Renal cortex interstitium (tissue), 11 donors: ENCODE measurements at regions not wholly inside any gene's neighbourhood (a gene's known extent, or its start where the extent isn't known, plus 50 kb on each side); places are given as distances from the start of the nearest gene placed in this dataset.

Experiments
- DNase-seq, 11 donors: peaks; one replicate each; pipeline ENCODE4 v3.0.0-alpha.2; 2013; ENCODE audit warnings: low read depth in 9 of 11, low spot score in 4 of 11; ENCODE audit errors: extremely low read depth in 1 of 11

DNA sequence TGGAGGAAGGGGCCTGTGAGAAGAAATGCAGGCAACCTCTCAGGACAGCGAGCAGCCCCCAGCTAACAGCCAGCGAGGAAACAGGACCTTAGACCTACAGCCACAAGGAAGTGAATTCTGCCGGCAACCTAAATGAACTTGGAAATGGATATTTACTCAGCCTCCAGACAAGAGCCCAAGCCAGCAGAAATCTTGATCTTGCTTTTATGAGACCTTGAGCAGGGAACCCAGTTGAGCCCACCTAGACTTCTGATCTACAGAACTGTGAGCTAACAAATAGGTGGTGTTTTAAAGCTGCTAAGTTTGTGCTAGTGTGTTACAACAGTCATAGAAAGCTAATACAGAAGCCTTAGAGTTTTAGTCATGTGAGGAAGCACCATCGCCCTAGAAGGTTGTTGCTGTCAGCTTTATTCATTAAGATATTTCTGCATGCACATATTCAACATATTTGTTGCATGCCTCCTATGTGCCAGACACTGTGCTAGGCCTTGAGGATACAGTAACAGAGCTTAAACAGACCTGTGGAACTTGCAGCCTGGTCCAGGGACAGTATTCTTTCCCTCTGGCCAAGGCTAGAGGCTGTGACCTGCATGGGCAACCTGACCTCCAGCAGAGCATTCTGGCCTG lies 50.3 kb downstream of the NALF2 start:
- no peak for DNase-seq

DNA sequence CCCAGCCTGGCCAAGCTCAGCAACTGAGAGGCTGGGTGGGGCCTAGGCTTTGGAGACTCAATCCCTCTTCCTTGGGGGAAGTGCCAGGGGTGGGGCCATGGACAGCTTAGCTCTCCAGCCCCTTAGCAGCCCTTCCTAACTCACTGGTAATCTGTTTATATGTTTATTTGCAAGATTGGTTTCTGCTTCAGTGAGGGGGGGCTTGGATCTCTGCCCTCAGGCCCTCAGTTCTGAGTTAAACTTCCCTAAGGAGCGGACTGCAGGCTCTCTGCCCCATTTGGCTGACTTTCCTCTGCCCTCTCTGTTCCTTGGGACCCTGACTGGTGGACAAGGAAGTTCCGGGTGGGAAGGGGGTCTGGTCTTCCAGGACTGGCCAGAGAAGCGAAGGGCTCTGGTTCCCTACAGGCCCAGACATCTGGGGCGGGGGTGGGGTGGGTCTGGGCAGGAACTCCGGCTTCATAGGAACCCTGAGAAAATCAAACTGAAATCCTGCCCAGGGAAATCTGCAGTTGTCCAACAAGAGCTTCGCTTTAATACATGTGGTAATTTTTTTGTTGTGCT lies 51.4 kb downstream of the NALF2 start:
- no peak for DNase-seq

DNA sequence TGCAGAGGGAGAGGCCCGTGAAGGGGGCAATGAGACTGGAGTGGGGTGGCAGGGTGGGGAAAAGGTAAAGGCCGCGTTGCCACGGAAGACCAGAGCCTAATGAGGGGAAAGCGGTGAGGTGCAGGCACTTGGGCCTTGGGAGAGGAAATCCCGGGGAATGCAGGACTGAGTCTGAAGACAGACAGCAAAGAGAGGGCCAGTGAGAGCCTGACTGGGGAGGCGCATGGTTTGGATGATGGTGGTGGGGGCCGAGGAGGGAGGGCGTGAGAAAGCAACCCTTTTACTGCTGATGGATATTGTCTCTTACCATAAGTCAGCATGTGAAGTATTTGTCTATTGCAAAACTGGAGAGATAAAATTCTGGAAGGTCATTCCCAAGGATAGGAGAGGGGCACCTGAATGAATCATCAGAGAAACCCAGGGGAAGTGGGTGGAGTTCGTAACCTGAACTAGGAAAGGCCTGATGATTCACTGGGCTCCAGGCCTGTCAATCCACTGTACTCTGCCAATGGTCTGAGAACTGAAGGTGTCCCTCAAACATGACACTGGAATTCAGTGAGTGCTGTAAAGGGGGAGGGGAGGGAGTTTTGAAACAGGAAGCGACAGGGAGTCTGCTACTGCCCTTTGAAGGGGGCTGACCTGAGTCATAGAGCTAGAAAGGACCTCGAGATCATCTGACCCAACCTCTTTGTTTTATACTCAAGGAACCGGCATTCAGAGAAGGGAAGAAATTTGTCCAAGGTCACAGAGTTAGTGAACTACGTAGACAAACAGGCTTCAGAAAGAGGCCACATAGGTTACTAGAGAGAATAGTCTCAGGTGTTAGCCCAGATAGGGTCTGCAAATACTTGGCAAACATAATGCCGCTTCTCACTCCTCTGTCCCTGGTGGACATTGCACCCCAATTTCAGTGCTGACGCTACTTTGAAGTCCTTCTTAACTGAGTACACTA lies 52.2 kb downstream of the NALF2 start:
- peak in 1 of 11 donors; percentile 23 for DNase-seq

DNA sequence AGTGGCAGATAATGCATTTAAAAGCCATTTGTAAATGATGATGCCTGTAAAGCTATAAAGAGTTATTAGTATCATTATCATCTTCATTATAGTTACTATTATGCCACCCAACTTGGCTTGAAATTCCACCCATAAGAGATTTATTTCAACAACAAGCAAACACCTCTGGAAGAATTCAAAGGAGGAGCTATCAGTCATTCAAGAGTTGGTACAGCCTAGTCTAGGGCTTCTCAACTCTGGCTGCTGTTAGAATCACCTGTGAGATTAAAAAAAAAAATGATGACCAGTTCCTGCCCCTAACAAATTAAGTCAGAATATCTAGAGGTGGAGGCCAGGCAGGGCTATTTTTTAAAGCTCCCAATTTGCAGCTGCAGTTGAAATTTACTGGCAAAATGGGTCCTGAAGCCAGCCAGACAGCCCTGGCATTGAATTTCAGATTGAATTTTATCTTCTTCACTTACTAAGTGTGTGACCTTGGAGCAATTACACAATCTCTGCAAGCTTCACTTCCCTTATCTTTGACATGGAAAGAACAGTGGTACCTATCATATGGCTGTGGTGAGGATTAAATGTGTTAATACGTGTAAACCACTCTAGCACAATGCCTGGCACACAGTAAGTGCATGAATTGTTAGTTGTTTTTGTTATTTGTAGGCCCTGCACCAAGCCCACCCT lies 52.9 kb upstream of the EDA start:
- DNase-seq: no peak

DNA sequence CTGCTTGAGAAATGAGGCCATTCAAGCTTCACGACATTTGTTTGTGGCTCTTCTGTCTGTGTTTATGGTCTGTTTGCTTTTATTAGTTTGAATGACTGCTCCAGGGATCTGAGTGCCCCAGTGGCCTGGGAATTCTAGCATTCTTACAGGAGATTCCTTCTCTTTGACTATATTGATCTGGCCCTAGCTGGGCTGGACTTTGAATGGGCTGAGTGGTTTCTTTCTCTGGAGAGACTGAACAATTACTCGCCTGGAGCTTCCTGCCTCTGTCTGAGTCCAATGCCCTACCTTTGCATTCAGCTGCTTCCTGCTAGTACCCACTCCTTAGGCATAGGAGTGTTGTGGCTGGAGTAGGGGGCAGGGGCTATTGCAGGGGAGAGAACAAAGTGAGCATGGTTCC lies 51.2 kb upstream of the EDA start:
- DNase-seq: no peak

DNA sequence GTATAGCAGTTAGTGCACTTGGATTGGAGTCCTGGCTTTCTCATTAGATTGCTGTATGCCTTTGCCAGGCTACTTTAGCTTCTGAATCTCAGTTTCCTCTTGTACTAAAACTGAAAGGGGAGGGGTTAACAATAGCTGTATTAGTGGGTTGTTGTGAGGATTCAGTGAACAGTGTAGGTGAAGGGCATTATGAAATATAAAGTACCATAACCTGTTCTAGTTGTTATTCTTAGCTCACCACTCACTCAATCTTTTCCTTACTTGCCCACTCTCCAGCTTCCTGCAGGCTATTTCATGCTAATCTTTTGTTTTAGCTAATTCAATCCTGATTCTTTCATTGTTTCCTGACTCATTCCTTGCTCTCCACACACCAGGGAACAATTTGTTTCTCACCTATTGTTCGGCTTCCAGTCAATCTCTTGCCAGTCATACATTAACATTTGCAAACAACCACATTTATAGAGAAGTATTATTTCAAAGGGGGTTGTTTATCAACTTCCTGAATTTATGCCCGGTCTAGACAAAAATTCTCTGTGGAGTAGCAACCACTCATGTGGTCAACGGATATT lies 50.6 kb upstream of the EDA start:
- no peak for DNase-seq
